NCI-H2029 treated with DMSO at 0.1 percent for 48 hours (cell line): ENCODE measurements at regions not wholly inside any gene's neighbourhood (a gene's known extent, or its start where the extent isn't known, plus 50 kb on each side); places are given as distances from the start of the nearest gene placed in this dataset.
"Not testable (repeated sequence)": the region's sequence is repeated elsewhere in the genome, so short reads cannot be mapped to it uniquely, and the experiment has no call there.

Source experiments
- DNase-seq: peaks from one replicate; lab custom pipeline; 2025; lab: John Stamatoyannopoulos, UW

DNA sequence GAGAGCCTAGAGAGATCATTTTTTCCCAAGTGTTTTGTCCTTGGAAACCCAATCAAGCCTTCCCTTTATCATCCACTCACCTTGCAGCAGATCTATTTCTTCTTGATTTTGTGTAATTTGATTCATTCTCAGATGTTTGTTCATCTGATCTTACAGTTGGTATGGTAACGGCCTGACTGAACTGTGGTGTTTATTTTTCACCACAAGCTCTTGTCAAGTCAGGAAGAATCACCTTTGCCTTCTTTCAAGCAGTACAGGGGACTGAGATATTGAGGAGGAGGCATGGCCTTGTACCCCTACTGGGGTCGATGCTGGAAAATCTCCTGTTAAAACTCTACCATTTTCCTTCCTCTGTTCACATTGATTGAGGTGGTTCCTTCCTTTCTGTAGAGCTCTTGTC lies 361.4 kb upstream of the CFAP20DC start:
- no peak for DNase-seq

DNA sequence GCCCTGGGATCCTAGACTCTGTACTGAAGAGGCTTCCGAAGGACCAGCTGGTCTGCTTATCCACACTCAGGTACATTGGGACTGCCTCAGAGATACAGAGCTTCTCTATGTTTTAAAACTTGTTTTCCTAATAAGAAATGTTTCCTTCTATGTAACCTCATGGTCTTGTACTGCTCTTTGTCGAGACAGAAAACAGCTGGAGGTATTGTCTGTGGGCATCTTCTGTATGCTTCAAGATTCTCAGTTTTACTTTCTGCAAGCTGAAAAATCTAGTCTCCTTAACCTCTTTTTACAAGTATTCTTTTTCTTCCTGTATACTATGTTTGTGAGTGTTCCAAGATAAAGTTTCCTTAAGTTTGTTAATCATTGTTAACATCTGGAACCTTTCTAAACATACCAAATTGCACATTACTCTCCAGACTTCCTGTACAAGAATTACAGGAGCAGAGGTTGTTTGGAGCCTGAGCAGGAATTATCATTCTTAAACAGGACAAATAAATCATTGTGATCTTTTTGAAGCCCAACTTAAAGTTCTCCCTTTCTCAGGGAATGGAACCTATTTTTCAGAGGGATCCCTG lies 358.3 kb upstream of the CFAP20DC start:
- no peak for DNase-seq

DNA sequence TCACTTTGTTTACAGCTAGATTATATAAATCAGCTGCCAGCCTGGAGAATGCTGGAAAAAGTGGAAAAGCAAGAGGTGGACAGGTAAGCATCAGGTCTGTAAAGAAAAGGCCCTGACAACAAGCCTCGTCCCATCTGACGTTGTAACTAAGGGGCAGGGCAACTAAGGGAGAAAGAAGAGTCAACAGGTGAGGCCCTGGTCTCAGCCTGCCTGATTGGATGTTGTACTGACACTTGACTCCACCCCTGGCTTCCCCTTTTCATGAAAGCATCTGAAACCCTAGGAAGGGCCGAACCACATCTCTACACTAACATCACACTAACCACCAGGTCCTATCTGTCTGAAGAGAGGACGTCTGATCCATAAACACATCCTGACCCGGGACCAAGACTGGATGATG lies 357.6 kb upstream of the CFAP20DC start:
- no peak for DNase-seq

DNA sequence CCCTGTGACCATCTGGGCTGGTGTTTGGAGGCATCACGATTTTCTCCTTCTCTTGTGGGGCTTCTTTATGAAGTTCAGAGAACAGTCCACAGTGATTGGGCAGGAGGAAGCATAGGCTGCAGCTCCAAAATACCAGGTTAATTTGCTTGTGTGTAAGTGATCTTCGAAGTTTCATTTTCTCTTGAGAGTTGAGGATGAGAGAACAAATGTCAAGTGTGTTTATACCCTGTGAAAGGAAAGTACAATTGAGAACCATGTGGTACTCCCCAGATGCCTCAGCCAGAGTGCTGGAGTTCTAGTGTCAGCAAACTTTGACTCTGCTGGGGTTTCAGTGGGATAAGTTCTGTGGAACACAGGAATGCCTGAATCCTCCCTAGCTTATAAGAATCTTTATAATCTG lies 357.1 kb upstream of the CFAP20DC start:
- DNase-seq = no peak

DNA sequence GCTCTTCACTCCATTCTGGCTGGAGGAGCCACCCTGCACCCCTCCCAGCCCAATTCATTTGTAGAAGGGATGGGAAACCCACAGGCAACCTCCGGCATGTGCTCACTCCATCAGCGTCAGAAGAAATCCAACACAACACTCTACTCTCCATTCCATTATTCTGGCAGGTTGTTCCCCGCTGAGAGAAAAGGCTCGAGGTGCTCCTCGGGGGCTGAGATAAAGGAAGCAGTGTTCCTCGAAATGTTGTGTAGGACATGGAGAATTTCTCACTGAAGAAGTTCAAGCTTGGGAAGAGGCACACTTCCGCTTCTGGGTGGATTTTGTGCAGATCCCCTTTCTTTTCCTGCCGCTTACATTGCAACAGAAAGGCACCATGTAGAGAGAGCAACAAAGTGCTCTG lies 355.0 kb upstream of the CFAP20DC start:
- no peak for DNase-seq

DNA sequence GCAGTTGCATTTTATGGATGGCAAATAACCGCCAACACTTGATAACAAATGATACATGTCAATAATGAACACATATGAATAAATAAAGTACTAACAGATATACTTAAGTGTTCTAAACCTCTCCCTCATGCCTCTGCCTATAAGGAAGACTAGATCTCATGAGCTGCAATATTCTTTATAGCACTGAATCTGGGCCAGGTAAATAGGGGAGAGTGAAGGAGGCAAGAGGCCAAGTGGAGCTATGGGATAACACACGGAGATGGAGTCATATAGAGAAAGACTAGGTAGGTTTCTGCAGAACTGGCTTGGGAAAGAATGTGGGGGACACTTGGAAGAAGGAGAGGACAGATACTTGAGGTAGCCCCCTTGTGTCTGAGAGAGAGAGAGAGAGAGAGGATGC lies 354.2 kb upstream of the CFAP20DC start:
- no peak for DNase-seq

DNA sequence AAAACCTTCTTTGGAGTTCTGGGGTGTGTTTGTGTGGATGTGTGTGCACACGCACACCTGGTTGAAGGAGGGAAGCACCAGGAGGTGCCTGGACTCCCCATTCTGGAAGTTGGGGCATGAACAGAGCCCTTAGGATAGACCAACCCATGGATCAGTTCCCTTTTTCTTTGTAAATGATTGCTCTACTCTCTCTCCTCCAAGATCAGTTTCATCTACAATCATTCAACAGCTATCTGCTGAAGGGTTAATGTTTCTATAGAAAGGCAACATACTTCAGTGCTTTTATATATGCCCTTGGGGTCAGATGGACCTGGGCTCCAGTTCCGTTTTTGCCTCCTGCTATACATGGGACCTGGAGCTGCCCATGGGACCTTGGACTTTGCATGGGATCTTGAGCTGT lies 352.1 kb upstream of the CFAP20DC start:
- DNase-seq = no peak

DNA sequence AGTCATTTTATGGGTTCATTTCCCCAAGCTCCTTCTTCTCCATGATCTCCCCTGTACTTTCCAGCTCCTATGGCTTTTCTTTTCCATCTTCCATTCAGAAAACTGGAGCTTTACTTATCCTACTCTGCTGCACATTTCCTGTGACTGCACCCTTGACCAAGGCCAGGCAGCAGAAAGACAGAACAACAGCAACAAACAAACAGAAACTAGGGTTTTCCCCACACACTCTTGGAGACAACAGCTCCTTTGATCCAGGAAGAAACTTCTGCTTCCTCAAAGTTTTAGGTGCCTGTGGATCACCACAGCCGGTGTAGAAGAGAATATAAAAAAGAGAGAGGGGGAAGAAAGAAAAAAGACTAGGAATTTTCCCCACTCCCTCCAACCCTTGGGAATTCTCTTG lies 342.3 kb upstream of the CFAP20DC start:
- no peak for DNase-seq

DNA sequence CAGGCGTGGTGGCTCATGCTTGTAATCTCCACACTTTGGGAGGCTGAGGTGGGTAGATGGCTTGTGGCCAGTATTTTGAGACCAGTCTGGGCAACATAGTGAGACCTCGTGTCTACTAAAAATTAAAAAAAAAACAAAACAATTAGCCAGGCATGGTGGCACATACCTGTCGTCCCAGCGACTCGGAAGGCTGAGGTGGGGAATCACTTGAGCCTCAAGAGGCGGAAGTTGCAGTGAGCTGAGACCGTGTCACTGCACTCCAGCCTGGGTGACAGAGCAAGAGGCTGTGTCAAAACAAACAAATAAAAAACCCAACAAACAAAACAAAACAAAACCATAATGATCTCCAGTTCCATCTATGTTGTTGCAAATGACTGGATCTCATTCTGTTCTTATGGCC lies 341.3 kb upstream of the CFAP20DC start:
- no peak for DNase-seq

DNA sequence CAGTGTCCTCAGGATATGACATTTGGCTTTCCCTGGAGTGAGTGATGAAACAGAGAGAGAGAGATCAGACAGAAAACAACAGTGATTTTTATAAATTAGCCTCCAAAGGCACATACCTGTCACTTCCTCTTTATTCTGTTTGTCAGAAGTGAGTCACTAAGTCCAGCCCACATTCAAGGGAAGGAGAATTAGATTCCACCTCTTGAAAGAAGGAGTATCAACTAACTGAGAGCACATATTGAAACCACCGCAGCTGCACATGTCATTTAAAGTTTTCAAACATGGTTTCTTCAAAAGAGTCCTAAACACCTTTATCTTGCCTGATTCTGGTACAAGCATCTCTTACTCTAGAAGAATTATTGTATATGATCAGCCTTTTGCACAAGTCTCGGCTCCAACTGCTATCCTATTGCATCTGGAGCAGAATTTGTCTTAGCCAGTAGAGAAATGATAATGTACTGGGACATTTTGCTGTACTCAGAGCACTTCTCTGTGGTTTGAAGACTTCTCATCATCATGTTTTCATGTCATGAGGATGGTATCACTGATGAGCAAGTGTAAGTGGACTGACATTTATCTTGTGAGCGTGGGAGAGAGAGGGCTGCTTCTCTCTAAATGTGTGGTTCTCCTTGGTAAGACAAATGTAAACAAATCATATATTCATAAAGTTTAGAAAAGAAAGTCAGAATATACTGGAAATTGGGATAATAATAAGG lies 338.9 kb upstream of the CFAP20DC start:
- DNase-seq = no peak

DNA sequence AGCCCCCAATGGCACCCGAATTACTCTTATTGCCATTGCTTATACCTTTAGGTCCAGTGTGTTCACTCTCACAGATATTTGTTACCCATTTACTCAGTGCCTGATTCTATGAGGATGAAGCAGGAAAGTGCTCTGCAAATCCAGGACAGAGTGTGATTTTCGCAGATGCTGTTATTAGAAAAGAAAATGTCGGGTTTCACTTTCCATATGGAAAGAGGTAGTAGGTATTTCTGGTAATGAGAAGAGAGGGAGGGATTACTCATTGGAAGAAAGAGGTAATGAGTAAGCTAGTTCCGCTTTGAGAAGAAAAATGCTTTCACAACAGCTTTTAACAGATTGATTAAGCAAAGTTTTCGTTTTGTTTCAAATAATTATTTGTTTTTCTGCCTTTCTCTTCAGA lies 336.3 kb upstream of the CFAP20DC start:
- no peak for DNase-seq

DNA sequence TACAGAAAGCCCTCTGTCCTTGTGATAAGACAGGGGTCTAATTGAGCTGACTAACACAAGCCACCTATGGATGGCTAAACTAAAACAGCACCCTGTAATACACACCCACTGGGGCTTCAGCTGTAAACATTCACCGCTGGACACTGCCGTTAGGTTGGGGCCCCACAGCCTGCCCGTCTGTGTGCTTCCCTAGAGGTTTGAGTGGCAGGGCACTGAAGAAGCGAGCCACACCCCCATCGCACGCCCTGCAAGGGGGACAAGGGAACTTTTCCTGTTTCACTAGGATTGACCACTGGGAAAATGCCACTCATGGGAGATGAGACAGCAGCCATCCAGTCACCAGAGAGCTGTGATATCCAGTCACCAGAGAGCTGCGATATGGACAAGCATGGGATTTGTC lies 335.7 kb upstream of the CFAP20DC start:
- no peak for DNase-seq

DNA sequence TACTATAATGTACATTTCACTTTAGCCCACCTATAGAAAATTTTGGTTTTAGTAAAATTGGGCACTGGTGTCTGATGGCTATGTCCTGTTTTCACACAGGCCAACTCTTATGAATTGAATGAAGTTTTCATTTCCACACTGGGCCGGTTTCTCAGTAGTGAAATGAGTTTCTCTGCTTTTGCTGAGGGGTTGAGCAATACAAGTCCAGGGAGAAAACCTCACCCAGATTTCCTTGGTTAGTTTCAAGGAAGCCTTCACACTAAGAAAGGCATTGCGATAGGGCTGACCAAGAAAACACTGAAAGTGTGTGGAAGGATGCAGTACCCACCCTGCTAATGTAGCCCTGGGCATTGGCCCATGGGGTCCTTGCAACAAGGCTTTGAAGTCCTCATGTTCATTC lies 331.5 kb upstream of the CFAP20DC start:
- no peak for DNase-seq

DNA sequence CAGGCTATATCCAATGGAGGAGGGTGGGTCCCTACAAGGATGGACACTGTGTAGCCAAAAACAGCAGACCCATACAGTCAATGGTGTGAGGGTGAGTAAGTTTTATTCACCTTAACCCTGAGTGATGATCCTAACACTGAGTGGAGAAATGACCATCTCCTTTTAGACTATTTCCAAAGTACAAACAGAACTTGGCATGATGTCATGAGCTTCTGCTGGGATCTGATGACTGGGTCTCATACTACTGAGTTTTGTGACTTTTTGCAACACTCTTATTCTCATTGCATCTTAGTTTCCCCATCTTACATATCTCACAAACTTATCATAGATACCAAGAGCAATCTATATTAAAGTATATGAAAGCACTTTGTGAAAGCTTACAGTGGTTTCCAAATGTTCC lies 330.3 kb upstream of the CFAP20DC start:
- no peak for DNase-seq

DNA sequence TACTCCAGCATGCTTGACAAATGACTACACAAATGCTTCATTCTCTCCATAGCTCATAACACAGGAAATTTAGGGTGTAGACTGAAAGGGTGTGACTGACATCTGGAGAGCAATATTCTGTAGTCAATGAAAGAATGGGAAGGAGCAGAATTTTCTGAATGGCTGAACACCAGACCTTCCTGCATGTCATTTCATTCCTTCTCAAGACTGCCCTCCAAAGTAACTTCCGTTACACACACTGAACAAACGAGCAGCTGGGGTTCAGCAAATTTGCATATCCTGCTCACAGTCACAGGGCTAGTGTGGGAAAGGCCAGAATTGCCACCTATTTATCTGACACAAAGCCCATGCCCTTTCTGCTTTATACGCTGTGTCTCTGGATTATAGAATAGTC lies 325.0 kb upstream of the CFAP20DC start:
- DNase-seq = no peak

DNA sequence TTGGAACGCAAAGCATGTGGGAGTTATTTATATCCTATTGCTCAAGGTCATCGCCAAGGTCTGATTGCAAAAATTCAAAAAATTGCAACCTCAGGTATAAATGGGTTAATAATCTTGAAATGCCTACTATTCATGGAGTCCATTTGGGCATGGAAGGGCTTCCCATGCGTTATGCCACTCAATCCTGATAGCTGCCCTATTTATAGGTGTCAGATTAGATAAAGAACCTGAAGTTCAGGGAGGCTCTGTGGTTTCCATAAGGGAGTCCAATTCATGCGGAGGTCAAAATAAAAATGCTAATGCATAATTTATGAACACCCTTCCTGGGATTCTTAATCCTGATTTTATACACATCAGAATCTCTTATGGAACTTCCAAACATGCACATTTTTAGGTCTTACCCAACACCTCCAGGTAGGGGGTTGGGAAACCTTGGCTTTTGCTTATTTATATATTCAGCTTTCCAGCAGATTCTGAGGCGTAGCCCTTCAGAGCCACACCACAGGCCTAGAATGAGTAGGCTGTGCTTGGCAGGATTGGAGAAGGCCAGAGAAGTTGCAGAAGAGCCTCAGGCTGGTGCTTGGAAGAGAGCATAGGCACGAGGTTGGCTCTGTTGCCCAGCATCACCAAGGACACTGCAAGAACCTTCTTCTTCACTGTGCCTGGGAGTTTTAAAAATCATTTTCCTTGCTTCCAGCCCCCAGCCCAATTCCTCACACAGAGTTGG lies 324.4 kb upstream of the CFAP20DC start:
- DNase-seq = no peak

DNA sequence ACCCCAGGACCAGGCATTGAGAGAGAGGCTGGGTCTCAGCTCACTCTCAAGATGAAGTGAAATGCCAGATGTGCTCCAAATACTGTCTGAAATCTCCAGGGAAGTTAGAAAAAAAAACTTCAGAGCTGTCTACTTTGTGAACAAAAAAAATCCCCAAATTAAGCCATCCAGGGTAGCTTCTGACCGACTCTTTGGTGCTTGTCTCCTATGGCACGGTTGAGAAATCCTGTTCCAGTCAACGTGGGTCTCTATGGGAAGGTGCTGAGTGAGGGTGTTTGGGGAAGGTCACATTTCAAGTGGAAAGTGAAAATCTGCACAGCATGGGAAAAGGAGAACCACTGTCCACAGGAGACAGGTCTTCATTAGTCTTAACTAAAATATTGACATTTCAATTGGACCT lies 322.5 kb upstream of the CFAP20DC start:
- no peak for DNase-seq

DNA sequence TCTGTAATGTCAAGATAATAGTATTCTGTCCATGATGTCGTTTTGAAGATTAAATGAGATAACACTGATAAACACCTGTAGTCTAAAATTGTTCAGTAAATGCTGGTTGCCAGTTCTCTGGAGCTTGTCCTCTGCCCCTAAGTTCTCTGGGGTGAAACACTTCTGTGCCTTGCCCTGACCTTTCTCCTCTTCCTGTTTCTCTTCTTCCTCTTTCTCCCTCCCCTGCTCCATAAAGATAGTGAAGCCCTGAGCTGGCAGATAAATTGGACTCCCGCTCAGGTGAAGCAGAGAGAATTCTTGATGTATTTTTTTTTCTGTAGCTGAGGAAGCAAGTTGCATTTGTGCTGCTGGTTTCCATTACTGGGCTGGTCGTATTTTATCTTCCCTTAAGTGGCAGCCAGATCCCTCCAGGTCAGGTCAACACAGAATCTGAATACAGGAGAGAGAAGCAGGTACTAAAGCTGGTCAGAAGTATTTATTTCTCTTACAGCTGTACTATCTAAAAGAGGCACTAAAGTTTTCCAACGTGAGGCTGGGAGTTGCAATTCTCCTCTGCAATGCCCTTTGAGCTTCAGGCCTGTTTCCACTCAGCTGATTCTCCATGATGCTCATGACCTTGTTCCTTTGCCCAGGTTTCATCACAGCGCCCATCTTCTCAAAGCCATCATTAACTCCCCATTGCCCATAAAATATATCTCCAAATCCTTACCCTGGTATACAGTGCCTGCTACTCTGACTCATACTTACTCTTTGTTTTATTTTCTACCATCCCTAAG lies 319.3 kb upstream of the CFAP20DC start:
- no peak for DNase-seq

DNA sequence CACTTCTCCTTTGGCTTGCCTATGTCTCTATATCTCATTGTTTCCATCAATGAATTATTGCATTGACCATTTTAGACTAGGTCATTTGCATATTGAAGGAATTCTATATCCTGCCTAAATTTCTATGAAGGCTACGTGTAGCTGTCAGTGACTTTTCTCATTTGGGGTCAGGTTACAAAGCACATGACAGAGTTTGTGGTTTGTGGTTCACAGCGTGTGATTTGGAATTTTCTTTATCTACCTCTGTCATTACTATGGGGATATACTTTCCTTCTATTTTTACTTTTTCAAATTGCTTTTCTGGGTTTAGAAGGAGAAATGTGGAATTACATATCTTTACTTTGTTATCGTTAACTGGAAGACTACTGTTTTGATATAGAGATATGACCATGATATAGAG lies 317.3 kb upstream of the CFAP20DC start:
- DNase-seq = no peak

DNA sequence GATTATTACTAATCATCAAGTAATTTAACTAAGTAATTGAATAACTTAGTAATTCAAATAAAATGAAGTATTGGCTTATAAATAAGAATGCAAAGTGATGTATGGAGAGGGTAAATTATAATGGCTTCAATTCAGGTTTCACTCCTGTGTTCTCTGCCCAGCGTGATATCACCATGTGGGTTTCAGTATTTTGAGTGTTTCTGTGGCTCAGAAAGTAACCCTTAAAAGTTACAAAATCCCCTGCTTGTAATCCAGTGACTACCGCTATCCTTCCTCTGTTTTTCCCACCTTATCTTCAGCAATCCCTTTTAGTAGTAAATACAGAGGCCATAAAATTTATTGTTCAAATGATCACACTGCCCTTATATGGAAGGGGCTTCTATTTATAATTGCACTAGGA lies 316.4 kb upstream of the CFAP20DC start:
- no peak for DNase-seq

DNA sequence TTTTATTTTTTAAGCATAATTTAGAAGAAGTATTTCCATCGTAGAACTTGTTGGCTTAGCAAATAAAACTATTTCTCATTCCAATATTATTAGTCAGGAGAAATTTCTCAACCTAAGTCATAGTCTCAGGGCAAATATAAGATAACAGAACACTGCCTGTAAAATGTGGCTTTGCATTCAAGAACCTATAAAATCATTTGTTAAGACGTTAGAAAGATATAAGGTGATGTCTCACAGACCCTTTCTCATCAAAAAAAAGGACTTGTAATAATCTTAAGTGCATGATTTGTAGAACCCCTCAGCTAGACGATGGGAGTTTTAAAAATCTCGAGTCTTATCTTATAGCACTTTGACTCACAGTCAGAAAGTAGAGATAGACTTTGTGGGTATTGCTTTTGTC lies 314.7 kb upstream of the CFAP20DC start:
- no peak for DNase-seq

DNA sequence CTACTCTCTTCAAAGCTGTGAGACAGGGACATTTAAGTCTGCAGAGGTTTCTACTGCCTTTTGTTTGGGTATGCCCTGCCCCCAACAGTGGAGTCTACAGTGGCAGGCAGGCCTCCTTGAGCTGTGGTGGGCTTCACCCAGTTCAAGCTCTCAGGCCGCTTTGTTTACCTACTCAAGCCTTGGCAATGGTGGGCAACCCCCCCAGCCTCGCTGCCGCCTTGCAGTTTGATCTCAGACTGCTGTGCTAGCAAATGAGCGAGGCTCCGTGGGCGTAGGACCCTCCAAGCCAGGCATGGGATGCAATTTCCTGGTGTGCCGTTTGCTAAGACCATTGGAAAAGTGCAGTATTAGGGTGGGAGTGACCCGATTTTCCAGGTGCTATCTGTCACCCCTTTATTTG lies 310.5 kb upstream of the CFAP20DC start:
- not testable (repeated sequence) for DNase-seq

DNA sequence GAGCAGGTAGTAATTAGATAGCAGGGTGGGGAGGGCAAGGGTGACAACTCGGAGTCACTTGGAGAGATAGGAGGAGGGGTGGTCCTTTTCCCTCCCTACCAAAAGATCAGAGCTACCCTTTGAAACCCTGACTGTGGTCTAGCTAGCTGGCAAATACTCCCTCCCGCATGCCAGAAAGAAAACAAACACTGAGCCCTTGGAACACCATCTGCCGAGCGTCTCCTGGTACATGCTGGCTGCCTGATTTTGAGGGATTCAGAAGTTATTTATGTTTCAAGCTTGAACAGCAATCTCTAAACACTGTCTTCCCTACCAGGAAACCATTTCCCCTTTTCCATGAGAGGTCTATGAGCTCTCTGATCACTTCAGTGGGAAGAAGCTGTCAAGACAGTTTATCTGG lies 291.6 kb upstream of the CFAP20DC start:
- DNase-seq = no peak
